Kidney (tissue), 13 donors: ENCODE measurements at regions not wholly inside any gene's neighbourhood (a gene's known extent, or its start where the extent isn't known, plus 50 kb on each side); places are given as distances from the start of the nearest gene placed in this dataset.

Experiments
- DNase-seq, 5 donors: peaks; one replicate each; pipeline ENCODE4 v3.0.0-alpha.2; 2013 to 2020
- FAIRE-seq: peaks from 2 replicates; lab custom pipeline; 2012; peaks lifted over from hg19 to GRCh38; lab: Jason Lieb, UNC
- H3K27ac ChIP-seq, 2 donors: one replicate each; pipeline ENCODE4 v1.7.0; 2013; ENCODE audit warnings: low read depth in 2 of 2, low read length in 2 of 2, inconsistent platforms in 1 of 2
- H3K27me3 ChIP-seq: one replicate; pipeline ENCODE4 v1.7.1; 2013; ENCODE audit warnings: low read length, inconsistent platforms; ENCODE audit not compliant: control insufficient read depth, insufficient read depth
- H3K36me3 ChIP-seq, 3 donors: one replicate each; pipeline versions ENCODE4 v1.7.0 to v1.7.1; 2013; ENCODE audit warnings: low read length in 3 of 3, control low read depth in 1 of 3, inconsistent platforms in 1 of 3; ENCODE audit not compliant: insufficient read depth in 3 of 3, control insufficient read depth in 2 of 3
- H3K4me1 ChIP-seq, 3 donors: one replicate each; pipeline versions ENCODE4 v1.7.0 to v1.7.1; 2013; ENCODE audit warnings: low read length in 3 of 3, inconsistent platforms in 1 of 3, low read depth in 1 of 3; ENCODE audit not compliant: control insufficient read depth in 2 of 3, insufficient read depth in 2 of 3
- H3K4me3 ChIP-seq, 3 donors: one replicate each; pipeline versions ENCODE4 v1.7.0 to v1.8.1; 2013; ENCODE audit warnings: low read length in 3 of 3, control low read depth in 1 of 3, inconsistent platforms in 1 of 3
- H3K9ac ChIP-seq, 3 donors: one replicate each; pipeline versions ENCODE4 v1.7.0 to v1.7.1; 2013; ENCODE audit warnings: low read length in 3 of 3, control low read depth in 1 of 3, inconsistent platforms in 1 of 3
- H3K9me3 ChIP-seq, 3 donors: one replicate each; pipeline versions ENCODE4 v1.7.0 to v1.7.1; 2013; ENCODE audit warnings: low read length in 3 of 3, control low read depth in 1 of 3, inconsistent platforms in 1 of 3; ENCODE audit not compliant: control insufficient read depth in 2 of 3, insufficient read depth in 1 of 3
- CTCF ChIP-seq: IDR thresholded peaks from 3 replicates; pipeline ENCODE4 v1.5.1; 2012; ENCODE audit warnings: mild to moderate bottlenecking, moderate library complexity, borderline replicate concordance; ENCODE audit not compliant: insufficient read depth; ENCODE audit errors: extremely low read depth
- intact Hi-C: fragments of 100-400 bp; cut with DNase I; formaldehyde crosslinking; loops from one replicate; pipeline ENCODE4 v1.11.1; 2022
- donor health status: control.
- donor health status: control.
- donor health status: control.
- donor health status: control.
- donor health status: control.
- donor health status: DM: yes; HTN: yes; CAD: no.
- donor health status: Normal renal cell carcinoma (clear cell type).

- TF ChIP-seq CTCF, result no peak
- H3K27me3 ChIP-seq, result no peaks in the 10 kb centered on the region
- no peak for FAIRE-seq
These were observed 159.4 kb upstream of the UBE2E1 start for GRCh38 chr3:23646184-23646920.

GRCh38 chr3:23647706-23648258 lies 158.0 kb upstream of the UBE2E1 start:
- FAIRE-seq, result no peak
- no peak overlapping the region for H3K9ac ChIP-seq
- no peak for TF ChIP-seq CTCF
- no peaks in the 10 kb centered on the region for H3K9me3 ChIP-seq
- no peak overlapping the region for H3K27ac ChIP-seq
- no peak overlapping the region for H3K4me3 ChIP-seq
- no peaks in the 10 kb centered on the region for H3K4me1 ChIP-seq
- DNase-seq, result no peak
- no peaks in the 10 kb centered on the region for H3K27me3 ChIP-seq
- no peaks in the 10 kb centered on the region for H3K36me3 ChIP-seq
- intact Hi-C loops, result no loop called here

More at GRCh38 chr3:23646184-23646920, 159.4 kb upstream of the UBE2E1 start:
- H3K9me3 ChIP-seq, result no peaks in the 10 kb centered on the region
- no peak overlapping the region for H3K4me3 ChIP-seq
- intact Hi-C loops, result no loop called here
- no peak overlapping the region for H3K27ac ChIP-seq
- H3K9ac ChIP-seq, result no peak overlapping the region
- no peak for DNase-seq
- H3K36me3 ChIP-seq, result no peaks in the 10 kb centered on the region
- no peaks in the 10 kb centered on the region for H3K4me1 ChIP-seq

GRCh38 chr3:23648326-23648995 lies 157.3 kb upstream of the UBE2E1 start:
- no peak for TF ChIP-seq CTCF
- no peak overlapping the region for H3K9ac ChIP-seq
- FAIRE-seq (no peak), DNase-seq (peak in 2 of 5 donors; percentile 12 to 40)
- no peaks in the 10 kb centered on the region for H3K27me3 ChIP-seq
- H3K9me3 ChIP-seq, result no peaks in the 10 kb centered on the region
- no peaks in the 10 kb centered on the region for H3K36me3 ChIP-seq
- H3K4me1 ChIP-seq, result no peaks in the 10 kb centered on the region
- intact Hi-C loops, result no loop called here
- no peak overlapping the region for H3K4me3 ChIP-seq
- H3K27ac ChIP-seq, result no peak overlapping the region
